Activated CD4-positive, alpha-beta T cell treated with anti-CD3 and anti-CD28 coated beads, Interleukin-2, amount 50 U/mL, for 48 hours (primary cell): ENCODE measurements at regions not wholly inside any gene's neighbourhood (a gene's known extent, or its start where the extent isn't known, plus 50 kb on each side); places are given as distances from the start of the nearest gene placed in this dataset.

ENCODE experiments used
- DNase-seq, 2 experiments: peaks; one replicate each; pipeline ENCODE4 v3.0.0-alpha.2; 2020

- DNase-seq, result no peak
Measured at GRCh38 chr11:121780971-121781370, 328.2 kb upstream of the SORL1-AS1 start.

GRCh38 chr11:121777056-121777455 lies 324.3 kb upstream of the SORL1-AS1 start:
- DNase-seq, result no peak

- DNase-seq, result no peak
Measured at GRCh38 chr11:121775276-121775675, 322.5 kb upstream of the SORL1-AS1 start.

- DNase-seq, result no peak
Measured at GRCh38 chr11:121773076-121773475, 320.3 kb upstream of the SORL1-AS1 start.

GRCh38 chr11:121770939-121771595 lies 318.3 kb upstream of the SORL1-AS1 start:
- DNase-seq, result no peak

- no peak for DNase-seq
Measured at GRCh38 chr11:121769191-121769590, 316.4 kb upstream of the SORL1-AS1 start.

GRCh38 chr11:121767433-121767832 lies 314.7 kb upstream of the SORL1-AS1 start:
- DNase-seq, result no peak

- DNase-seq, result no peak
Measured at GRCh38 chr11:121766991-121767390, 314.2 kb upstream of the SORL1-AS1 start.

- no peak for DNase-seq
Measured at GRCh38 chr11:121766166-121766565, 313.4 kb upstream of the SORL1-AS1 start.

GRCh38 chr11:121763526-121763925 lies 310.8 kb upstream of the SORL1-AS1 start:
- no peak for DNase-seq

GRCh38 chr11:121762820-121763219 lies 310.1 kb upstream of the SORL1-AS1 start:
- DNase-seq, result no peak

GRCh38 chr11:121761186-121761585 lies 308.4 kb upstream of the SORL1-AS1 start:
- DNase-seq, result no peak

- DNase-seq, result no peak
Measured at GRCh38 chr11:121757480-121758125, 304.8 kb upstream of the SORL1-AS1 start.

GRCh38 chr11:121755906-121756305 lies 303.1 kb upstream of the SORL1-AS1 start:
- no peak for DNase-seq

- DNase-seq, result no peak
Measured at GRCh38 chr11:121755191-121755590, 302.4 kb upstream of the SORL1-AS1 start.

GRCh38 chr11:121754598-121754997 lies 301.8 kb upstream of the SORL1-AS1 start:
- no peak for DNase-seq

GRCh38 chr11:121749691-121750090 lies 296.9 kb upstream of the SORL1-AS1 start:
- DNase-seq, result no peak

- no peak for DNase-seq
Measured at GRCh38 chr11:121748068-121748467, 295.3 kb upstream of the SORL1-AS1 start.

- DNase-seq, result no peak
Measured at GRCh38 chr11:121743285-121743684, 290.5 kb upstream of the SORL1-AS1 start.

GRCh38 chr11:121741761-121742361 lies 289.1 kb upstream of the SORL1-AS1 start:
- DNase-seq, result no peak

GRCh38 chr11:121741351-121741760 lies 288.6 kb upstream of the SORL1-AS1 start:
- no peak for DNase-seq

GRCh38 chr11:121740902-121741301 lies 288.1 kb upstream of the SORL1-AS1 start:
- DNase-seq, result no peak

GRCh38 chr11:121733858-121734257 lies 281.1 kb upstream of the SORL1-AS1 start:
- no peak for DNase-seq

- no peak for DNase-seq
Measured at GRCh38 chr11:121727942-121728341, 275.2 kb upstream of the SORL1-AS1 start.
